HG02840 (cell line): ENCODE measurements at regions not wholly inside any gene's neighbourhood (a gene's known extent, or its start where the extent isn't known, plus 50 kb on each side); places are given as distances from the start of the nearest gene placed in this dataset.

Experiments
- ATAC-seq: cut with Tn5 transposase; IDR thresholded peaks from one replicate; pipeline ENCODE4 v1.9.1; 2021; ENCODE audit warnings: mild to moderate bottlenecking, moderate library complexity, moderate number of reproducible peaks; ENCODE audit not compliant: unreplicated experiment, low FRiP score

DNA sequence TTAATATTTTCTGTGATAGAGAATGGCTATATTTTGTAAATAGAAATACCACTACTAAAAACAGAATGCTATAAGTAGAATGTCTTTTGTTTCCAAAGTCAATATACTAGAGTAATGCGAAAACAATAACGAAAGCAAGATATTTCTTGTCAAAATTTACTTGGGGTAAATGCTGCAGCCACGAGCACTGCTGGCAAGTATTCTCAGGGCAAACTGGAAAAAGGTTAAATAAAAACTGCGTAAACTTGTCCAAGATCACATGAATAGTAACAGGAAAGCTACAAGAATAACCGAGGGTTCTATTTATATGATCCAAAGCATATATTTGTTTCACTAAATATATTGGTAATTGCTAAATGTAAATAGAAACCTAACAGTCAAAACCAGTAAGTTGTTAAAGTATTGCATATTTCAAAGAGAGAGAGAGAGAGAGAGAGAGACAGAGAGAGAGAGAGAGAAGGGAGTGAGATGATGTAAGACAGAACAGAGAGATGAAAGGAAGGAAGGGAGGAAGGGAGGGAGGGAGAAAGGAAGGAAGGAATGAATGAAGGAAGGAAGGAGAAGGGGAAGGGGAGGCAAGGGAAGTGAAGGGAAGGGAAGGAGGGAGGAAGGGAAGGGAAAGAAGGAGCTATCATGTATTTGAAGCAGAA is 231.7 kb downstream of the KCNC2 start:
- ATAC-seq: no peak

DNA sequence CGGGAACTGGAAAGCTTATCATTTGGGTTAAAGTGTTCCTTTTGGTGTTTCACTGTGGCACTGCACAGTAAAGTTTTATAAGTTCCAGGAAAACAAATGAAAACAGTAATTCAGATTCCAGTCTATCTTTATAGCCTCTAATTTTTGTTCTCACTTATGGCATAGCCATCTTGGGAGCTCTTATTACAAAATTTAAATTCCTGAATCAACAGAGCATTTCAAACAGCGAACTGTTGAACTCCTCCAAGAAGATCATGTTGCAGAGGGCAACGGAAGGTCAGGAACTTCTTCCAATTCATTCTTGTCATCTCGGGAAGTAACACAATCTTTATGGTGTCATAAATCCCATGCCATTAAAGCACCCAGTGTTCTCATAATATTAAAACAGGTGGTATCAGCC is 229.1 kb downstream of the KCNC2 start:
- no peak for ATAC-seq

DNA sequence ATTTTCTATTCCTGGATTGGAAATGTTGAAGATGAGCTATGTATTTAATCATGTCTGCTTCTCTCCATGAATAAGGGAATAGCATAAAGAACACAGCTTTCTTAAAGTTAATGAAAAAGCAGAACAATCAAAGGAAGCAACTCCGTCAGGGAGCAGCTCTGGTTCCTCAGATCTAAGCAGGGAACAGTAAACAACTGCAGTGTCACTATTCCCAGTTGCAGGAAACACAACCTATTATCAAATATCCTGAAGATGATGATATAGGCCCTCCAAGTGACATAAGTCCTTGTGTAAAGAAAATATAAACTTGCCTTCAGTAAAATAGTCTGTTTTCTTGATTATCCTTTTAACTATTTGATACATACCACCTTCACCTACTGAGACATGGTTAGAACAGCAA is 228.1 kb downstream of the KCNC2 start:
- ATAC-seq: no peak

DNA sequence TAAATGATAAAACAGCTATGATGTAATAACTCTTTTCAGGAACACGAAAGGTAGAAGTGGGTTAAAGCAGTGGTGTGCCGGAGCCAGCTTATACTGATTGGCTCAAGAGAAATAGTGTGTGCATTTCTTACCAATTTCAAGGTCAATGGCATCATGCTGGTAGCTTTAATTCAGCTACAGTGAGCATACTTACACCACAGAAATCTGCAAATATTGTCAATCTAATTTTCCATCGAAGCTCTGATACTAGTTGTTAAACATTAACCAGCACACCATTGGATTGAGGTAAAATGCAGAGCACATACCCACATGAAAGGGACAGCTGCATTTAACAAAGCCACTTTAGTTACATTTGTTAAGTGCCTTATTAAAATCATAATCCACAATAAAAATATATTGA is 225.7 kb downstream of the KCNC2 start:
- no peak for ATAC-seq

DNA sequence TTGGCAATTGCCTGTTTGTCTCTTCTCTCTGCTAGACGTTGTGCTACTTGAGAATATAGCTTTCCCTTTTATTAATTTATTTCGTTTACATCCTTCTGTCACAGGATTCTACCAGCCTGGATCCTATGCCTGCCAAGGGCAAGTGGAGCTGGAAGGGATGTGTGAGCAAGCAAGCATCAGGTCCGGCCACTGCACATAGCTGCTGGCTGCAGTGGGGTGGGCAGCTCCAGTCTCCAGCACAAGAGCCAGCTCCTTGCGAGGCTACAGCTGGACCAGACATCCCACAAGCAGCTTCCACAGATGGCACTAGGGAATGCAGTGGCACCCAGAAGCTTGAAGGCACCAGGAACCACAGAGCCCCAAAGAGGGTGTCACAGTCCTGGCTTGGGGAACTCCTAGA is 225.0 kb downstream of the KCNC2 start:
- no peak for ATAC-seq

DNA sequence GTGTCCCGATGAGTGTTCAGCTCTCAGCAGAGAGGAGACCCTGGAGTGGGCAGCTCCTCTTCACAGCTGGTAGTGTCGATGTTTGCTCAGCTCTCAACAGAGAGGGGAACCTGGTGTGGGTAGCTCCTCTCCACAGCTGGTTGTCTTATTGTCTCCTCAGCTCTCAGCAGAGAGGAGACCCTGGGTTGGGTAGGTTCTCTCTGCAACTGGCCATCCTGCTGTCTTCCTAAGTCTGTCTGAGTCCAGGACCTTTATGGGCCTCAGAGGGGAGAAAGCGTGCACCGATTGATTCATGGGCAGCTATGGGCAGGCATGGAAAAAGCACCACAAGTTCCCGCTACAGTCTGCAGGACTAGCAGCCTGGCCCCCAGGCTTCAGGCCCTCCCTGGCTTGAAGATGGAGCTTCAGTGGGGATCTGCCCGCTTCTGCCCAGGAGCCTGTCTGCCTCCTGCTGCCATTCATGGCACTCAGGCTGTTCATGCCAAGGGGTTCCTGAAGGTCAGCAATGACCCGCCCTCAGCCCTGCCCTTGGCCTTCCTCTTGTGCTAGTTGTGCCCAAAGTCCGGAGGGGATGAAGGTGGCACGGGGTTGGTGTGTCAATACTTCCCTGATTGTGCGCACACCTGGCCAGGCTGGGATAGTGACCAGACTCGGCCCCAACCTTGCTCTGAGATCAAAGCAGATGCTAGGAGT is 224.2 kb downstream of the KCNC2 start:
- no peak for ATAC-seq

DNA sequence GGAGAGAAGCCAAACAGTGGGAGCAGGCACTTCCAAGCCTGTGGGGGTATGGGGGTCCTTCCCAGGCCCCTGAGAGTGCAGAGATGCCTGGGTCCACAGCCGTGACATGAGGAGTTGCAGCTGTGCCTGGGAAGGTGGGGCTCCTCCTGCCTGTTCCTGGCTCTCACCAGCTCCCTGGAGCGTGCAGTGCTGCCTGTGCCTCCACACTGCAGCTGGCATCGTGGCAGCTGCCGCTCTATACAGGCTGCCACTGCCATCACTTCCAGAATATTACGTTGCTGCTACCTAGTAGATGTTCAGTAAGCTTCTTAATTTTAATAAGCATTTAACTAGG is 223.7 kb downstream of the KCNC2 start:
- ATAC-seq: no peak

DNA sequence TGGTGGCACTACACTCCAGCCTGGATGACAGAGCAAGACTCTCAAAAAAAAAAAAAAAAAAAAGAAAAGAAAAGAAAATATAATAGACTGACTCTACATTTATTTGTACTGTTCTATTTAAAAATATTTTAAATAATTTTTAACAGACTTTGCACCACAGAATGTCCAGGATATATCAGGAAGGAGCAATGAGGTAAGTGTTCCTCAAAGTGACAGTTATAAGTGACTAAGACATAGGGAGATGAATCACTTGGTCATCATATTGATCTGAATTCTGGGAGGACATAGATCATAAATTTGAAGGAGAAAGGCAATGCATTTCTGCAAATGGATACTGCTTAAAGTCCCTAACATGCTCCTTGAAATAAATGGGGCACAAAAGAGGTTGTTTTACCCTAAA is 221.5 kb downstream of the KCNC2 start:
- no peak for ATAC-seq
